Activated CD4-positive, alpha-beta T cell treated with anti-CD3 and anti-CD28 coated beads, Interleukin-2, amount 50 U/mL, for 16 hours (primary cell): ENCODE measurements at regions not wholly inside any gene's neighbourhood (a gene's known extent, or its start where the extent isn't known, plus 50 kb on each side); places are given as distances from the start of the nearest gene placed in this dataset.
"Not testable (repeated sequence)": the region's sequence is repeated elsewhere in the genome, so short reads cannot be mapped to it uniquely, and the experiment has no call there.

Source experiments
- DNase-seq: peaks from one replicate; pipeline ENCODE4 v3.0.0-alpha.2; 2020

DNA sequence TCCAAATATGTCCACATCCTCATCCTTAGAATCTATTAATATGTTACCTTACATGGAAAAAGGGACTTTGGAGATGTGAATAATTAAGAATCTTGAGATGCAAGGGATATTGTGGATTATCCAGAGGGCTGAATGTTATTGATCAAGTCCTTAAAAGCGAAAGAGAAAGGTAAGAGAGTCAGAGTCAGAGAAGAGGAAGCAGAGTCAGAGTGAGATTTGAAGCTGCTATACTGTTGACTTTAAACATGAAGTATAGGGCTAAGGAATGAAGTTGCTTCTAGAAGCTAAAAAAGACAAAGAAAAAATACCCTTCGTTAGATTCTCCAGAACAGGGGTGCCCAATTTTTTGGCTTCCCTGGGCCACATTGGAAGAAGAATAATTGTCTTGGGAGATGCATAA, 627.2 kb upstream of the SLITRK6 start:
- no peak for DNase-seq

DNA sequence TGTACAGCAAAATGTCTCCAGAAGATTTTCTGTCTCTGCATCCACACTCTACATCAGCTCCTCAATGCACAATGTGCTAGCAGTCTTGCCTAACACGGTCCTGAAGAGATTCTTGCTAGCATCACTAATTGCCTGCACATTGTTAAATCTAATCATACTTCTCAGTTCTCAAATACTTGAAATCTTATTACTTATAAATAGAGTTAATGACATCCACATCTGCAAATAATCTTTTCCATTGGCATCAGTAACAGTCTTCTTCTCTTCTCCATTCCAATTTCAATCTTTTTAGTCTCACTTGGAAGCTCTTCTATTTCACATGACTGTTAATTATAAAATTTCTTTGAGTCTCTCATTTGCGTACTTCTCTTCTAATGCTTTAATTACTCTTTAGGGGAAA, 630.5 kb upstream of the SLITRK6 start:
- DNase-seq = no peak

DNA sequence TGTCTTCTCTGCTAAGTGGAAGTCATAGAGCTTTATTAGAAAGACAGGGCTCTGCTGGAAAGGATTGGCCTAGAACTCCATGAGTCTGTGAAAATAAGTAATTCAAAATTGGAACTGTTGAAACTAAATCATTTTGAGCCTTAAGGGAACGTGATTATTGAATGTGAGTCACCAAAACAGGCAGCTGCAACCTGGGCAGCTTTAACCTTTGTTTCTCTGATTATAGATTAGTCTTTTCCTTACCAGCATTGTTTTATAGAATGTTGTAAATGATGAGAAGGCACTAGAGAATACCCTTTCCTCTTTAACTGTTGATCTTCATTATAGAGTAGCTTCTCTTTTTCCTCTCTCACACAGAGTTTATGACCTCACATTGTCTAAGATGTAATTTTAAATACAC, 638.8 kb upstream of the SLITRK6 start:
- no peak for DNase-seq

DNA sequence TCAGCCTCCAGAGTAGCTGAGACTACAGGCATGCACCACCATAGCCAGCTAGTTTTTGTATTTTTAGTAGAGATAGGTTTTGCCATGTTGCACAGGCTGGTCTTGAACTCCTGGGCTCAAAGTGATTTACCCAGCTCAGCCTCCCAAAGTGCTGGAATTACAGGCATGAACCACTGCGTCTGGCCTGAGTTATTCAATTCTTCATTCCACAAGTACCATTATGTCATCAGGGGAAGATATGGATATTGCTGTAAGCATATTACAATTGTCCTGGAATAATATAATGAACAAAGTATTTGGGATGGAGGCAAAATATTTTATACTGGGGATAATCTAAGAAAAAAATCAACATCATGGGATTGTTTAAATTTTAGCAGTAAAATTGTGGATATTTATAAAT, 646.0 kb upstream of the SLITRK6 start:
- DNase-seq = no peak

DNA sequence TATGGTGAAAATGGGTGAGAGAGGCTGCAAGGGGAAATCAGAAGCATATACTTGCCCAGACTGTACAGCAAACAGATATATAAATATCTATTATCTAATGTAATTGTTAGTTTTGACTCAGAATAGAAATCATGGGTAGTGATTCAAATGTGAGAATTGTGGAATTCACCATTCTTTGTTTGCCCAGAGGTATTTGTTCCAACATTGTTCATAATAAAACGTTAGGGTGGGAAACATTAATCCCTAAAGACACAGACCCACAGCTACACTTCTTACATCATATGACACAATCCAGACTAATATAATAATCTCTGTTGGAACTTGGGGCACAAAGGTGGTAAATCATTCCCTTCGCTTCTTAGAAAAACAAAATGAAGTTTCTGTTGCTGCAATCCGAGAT, 646.5 kb upstream of the SLITRK6 start:
- DNase-seq = no peak

DNA sequence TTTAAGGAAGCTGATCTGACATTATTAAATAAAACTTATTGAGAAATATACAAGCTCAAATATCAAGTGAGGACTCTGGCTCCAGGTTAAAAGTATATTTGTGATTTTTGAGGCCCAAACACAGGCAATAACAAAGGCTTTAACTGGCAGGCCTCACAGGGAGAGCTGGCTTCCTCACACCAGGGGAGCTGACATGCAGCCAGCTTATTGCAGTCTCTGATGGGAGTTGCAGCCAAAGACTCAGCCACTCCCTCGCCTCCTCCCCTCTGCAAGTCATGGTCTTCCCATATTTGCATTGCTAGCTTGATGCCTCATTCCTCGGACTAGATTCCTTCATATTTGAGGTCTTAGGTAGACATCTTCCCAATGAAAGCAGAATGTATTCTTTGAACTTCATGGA, 647.1 kb upstream of the SLITRK6 start:
- no peak for DNase-seq

DNA sequence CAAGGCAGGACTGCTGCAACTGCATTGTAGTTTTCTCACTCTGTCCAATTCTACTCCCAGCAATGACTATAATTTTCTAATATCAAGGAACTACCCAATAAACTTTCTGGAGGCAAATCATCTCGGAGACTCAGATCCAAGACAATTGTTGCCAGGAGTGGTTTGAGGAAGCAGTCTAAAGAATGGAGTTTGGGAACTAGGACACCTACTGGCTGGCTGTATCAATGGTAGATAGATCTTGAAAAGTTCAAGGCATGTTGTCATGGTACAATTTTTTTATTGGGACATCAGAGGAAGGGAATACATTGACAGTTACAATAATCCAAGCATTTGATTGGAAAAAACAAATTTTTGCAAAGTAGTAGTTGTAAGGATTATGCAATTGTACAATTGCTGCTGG, 648.3 kb upstream of the SLITRK6 start:
- no peak for DNase-seq

DNA sequence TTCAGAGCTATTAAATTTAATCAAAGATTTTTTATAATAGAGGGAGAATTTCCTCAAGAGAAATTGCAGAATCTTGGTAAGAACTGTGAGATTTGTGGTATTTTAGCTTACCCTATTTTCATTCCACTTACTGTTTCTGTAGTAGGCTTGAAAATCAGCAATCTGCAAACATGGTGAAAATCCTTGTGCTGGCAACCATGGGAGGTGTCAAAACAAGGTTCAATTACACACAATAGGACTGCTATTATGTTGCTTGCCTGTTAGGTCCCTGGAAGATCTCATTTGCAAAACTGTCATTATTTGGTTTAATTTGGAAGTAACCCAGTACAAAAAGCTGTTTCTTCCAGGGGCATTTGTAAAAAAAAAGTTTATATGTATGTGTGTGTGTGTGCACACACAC, 662.8 kb upstream of the SLITRK6 start:
- DNase-seq = no peak

DNA sequence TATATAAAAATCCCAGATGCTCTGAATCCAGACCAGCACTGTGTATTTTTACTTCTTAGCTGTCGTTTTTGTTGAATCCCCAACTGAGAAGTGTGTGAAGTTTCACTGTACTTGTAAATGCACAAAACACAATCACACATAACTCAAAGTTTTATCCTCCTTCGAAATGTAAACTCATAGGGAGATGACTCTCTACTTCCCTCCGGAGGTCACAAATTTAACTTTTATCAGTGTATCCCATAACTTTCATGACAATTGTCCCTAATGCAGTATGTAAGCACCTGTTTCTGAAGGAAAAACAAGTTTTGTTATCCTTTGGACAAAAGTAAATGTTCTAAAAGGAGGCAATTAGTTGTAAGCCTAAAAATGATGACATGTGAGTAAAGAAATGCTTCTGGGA, 665.0 kb upstream of the SLITRK6 start:
- DNase-seq = no peak

DNA sequence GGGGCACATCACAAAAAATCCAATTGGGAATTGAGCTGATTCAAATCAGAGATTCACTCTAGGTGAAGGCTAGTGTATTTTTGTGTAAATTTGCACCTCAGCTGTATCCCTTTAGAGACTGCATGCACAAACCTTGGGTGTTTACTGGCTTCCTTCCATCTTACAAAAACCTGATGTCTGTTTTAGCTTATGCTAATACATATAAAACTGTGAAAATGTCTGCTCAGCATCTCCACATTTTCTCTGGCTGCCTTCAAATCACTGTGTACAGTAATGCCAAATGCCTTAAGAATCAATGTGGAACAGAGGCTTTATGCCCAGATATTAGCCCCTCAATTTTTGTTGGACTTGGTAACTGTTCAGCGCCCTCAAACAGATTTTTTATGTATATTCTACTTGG, 675.8 kb upstream of the SLITRK6 start:
- no peak for DNase-seq

DNA sequence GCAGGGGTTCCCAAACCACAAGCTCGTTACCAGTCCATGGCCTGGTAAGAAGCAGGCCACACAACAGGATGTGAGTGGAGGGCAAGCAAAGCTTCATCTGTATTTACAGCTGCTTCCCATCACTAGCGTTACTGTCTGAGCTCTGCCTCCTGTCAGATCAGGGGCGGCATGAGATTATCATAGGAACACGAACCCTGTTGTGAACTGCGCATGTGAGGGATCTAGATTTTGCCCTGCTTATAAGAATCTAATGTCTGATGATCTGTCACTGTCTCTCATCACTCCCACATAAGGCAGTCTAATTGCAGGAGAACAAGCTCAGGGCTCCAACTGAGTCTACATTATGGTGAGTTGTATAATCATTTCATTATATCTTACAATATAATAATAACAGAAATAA, 677.4 kb upstream of the SLITRK6 start:
- DNase-seq = no peak

DNA sequence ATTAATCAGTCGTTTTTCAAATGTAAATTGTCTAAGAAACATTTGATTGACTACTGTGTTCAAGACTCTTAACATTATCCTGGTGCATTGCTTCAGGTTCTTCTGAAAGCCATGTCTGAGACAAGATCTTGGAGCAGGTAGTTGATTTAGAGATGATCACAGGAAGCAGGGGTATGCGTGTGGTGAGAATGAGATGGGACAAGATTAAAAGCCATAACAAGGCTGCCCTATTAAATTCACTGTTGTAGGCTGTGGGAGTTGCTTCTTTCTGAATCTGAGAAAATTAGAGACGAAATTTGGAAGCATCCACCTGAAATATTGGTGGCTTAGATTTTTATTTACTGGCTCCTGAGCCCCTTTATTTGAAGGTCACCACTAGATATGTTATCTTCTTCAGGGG, 687.4 kb upstream of the SLITRK6 start:
- DNase-seq = no peak

DNA sequence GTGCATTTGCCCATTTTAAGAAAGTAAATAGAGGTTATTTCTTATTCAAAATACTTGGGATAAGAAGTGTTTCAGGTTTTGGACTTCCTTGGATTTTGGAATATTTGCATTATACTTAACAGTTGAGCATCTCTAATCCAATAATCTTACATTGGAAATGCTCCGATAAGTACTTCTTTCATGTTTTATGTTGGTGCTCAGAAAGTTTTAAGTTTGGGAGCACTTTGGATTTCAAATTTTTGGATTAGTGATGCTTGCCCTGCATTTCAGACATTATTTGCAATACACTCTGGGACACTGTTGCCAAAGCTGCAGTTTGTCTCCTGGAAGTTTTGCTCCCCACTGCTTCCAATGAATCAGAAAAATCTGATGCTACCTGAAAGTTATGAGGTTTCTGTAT, 691.9 kb upstream of the SLITRK6 start:
- no peak for DNase-seq

DNA sequence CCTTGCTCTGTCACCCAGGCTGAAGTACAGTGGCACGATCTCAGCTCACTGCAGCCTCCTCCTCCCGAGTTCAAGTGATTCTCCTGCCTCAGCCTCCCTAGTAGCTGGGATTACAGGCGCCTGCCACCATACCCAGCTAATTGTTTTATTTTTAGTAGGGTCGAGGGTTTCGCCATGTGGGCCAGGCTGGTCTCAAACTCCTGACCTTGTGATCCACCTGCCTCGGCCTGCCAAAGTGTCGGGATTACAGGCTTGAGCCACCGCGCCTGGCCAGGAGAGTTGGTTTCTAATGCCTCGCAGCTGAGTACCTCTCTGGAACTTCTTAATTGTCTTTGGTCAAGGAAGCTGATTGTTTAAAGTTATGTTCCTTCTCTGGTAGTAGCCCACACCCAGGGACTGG, 702.7 kb upstream of the SLITRK6 start:
- not testable (repeated sequence) for DNase-seq

DNA sequence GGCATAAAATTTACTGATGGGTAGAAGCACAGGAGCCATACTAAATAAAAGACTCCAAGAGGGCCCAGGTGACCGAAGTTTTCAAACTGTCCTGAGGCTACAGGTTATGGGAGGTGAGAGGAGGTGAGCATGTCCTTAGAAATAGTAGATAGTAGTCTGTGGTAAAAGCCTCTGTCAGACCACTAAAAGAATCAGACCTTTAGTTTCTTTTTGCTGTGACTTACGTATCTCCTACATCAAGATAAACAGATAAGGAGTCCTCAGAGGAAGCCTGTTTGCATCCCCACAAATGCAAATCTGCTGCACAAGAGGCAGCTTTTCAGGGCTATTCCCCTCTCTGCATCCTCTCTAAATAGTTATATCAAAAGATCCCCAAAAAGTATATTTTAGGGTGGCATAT, 711.6 kb upstream of the SLITRK6 start:
- DNase-seq = no peak

DNA sequence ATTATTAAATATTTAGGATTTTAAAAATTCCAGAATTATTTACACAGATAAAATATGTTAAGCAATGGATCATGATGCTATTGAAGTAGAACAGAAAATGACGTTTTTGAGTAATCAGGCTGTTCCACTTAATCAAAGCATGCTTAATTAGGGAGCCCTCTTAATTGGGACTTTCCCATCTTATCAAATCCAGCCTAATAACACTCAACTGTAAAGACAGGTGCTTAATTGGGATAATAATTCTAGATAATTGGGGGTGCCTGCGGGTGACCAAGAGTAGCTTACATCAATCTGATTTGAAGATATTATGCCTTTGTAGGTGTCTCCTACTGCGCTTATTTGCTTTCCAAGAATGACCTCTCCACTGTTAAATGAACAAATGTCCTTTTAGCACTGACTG, 742.2 kb upstream of the SLITRK6 start:
- DNase-seq = no peak

DNA sequence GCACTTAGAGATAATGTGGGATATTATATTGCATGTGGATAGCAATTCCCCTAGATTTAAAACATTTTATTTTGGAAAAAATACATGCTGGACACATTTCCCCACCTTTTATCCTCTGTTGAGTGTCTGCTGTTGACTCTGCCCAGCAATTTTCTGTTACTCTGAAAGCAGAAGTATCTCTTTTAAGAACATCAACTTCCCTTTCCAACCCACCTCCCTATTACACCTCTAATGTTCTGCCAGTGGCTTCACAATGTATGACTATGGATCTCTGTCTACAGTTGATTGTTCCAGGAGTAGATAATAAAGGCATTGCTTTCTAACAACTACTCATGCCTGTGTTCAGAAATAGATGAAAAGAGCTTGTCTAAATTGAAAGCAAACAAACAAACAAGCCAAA, 754.8 kb upstream of the SLITRK6 start:
- no peak for DNase-seq

DNA sequence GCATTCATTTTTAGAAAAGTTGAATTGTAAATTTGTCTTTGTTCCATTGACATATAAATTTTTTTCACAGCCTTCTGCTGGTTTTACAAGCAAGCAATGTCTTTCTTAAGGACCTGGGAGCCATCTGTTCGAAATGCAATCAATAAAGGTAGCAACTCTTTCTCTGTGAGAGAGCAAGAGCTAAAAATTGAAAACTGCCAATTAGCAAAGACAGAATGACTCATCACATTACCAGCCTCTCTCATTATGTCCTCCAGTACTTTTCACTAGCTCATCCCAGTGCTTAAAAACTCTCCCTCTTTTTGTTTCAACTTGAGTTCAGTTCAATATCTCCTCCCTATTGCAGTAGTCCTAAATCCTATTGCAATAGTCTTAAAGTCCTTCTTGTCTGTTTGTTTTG, 760.7 kb upstream of the SLITRK6 start:
- no peak for DNase-seq

DNA sequence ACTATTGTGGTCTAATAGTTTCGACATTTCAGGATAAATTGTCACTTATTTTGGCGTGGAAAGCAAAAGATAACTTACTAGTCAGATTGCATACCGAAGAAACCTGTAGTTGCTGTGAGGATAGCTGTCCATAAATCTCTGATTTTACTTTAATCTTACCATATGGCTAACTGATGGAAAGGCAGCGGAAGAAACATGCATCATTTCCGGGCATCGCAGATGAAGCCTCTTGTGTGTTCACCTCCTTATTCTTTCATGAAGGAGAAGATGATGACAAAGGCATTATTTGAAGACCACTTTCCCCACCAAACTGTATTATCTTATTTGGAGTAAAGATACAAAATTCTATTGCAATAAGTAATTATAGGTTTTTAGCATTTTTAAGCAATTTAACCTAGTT, 763.6 kb upstream of the SLITRK6 start:
- DNase-seq = no peak

DNA sequence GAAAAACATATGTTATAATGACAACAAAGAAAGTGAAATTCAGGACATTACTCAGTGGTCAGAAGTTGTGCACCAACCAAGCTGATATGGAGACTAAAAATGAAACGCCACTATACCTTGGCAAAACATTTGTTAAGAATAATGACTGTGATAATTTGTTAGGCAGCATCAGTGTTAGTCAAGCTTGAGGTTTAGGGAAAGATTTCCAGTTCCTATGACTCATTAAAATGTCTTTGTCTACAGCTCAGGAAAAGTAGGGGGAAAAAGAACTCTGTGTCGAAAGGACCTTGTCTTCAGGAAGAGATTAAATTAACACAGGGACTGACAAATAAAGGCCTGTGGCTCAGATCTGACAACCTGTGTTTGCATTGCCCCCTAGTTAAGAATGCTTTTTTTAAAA, 764.1 kb upstream of the SLITRK6 start:
- no peak for DNase-seq

DNA sequence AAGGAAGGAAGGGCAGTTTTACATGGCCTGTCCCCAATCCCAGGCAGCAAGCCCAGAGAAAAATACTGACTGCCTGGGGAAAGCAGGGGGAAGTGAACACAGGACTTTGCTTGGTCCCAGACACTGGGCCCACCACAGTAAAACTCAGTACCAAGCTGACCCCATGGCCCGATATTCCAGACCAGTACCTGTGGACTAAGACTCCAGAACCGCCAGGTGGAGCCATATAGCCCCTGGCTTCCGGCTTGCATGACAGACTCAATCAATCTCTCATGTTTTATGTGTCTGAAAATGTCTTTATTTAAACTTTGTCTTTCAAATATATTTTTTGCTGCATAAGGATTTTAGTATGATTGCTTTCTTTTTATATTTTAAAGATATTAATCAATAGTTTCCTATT, 767.9 kb upstream of the SLITRK6 start:
- no peak for DNase-seq

DNA sequence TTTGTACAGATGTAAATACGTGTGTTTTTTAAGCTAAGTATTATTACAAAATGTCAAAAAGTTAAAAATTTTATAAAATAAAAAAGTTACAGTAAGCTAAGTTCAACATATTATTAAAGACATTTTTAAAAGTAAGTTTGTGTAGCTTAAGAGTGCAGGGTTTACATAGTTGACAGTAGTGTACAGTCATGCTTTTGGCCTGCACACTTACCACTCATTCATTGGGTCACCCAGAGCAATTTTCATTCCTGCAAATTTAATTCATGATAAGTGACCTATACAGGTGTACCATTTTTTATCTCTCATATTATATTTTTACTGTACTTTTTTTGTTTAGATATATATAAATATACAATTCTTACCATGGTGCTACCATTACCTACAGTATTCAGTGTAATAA, 769.9 kb upstream of the SLITRK6 start:
- DNase-seq = no peak

DNA sequence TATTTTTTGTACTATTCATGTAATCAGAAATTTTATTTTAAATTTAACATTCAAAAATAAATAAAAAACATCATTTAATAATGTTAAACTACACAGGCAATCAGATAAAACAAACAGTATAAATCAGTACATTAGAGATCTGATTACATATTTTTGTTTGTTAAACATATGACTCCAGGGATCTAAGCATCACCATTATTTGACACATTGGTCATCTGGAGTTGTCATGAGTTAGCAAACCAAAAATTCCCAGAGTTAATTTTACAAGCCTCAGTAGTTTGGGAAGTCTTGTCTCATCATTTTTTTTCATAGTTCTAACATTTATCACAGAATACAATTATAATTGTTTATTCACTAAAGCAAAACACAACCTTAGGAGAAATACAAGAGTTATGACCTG, 770.8 kb upstream of the SLITRK6 start:
- DNase-seq = no peak

DNA sequence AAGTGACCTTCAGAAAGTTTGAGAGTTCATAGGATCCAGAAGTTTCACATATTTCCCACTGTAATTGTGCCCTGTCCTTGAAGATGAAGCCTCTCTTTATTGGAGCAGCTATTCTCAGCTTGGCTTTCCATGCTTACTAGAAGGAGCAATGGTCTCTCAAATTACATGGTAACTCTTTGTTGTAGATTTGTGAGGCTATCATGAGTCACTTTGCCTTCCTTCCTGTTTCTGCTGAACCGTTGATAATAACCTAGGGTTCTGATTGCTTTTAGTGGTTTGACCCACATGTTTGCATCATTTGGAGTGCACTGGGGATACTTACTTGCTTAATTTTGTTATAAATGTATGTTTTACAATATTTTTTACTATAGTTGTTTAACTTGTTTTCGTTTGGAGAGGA, 772.9 kb upstream of the SLITRK6 start:
- DNase-seq = no peak

DNA sequence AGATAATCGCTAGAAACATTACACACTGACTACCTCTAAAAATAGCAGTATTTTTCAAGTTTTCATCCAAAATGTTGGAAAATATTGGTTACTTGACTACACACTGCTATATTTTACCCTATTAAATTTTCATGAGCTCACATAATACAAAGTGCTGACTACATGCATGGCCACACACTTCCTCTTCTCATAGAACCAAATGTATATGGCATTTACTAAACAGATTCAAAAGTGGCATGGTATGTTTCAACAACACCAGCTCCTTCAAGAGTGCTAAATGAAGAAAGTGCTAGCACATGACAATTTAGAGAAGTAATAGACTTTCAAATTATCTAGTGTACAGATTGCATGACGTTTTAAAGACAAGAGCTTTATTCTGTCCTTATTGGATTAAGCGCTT, 780.4 kb upstream of the SLITRK6 start:
- DNase-seq = no peak

DNA sequence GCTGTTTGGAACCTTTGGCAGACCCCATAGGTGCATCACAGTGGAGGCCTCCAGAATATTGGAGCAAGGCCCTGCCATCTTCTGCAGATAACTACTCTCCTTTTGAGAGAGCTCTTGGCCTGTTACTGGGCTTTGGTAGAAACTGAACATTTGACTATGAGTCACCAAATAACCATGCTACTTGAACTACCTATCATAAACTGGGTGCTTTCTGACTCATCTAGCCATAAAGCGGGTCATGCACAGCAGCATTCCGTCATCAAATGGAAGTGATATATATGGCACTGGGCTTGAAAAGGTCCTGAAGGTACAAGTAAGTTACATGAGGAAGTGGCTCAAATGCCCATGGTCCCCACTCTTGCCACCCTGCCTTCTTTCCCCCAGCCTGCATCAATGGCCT, 782.5 kb upstream of the SLITRK6 start:
- no peak for DNase-seq

DNA sequence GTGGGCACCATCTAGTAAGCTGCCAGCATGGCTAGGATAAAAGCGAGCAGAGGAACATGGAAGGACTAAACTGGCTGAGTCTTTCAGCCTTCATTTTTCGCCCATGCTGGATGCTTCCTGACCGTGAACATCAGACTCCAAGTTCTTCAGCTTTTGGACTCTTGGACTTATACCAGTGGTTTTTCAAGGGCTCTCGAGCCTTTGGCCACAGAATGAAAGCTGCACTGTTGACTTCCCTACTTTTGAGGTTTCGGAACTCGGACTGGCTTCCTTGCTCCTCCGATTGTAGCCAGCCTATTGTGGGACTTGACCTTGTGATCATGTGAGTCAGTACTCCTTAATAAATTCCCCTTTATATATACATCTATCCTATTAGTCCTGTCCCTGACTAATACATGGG, 785.1 kb upstream of the SLITRK6 start:
- DNase-seq = no peak
